GM23338 (cell line): ENCODE measurements at regions not wholly inside any gene's neighbourhood (a gene's known extent, or its start where the extent isn't known, plus 50 kb on each side); places are given as distances from the start of the nearest gene placed in this dataset.

Experiments used
- ATAC-seq: fragments of 200-7000 bp; cut with Tn5 transposase; 3 replicates; pipeline ENCODE4 v1.9.1; 2020
- DNase-seq: peaks from one replicate; pipeline ENCODE4 v3.0.0-alpha.2; 2015; ENCODE audit warnings: low spot score
- H2AFZ ChIP-seq: fragments of 200-600 bp; sonication (generic); 2 replicates; pipeline ENCODE4 v1.8.0; 2016; ENCODE audit warnings: antibody characterized with exemption, mild to moderate bottlenecking, moderate library complexity
- H3F3A ChIP-seq: fragments of 200-600 bp; sonication (generic); replicated peaks from 2 replicates; pipeline ENCODE4 v1.8.0; 2017; ENCODE audit warnings: antibody characterized with exemption, mixed run types, low read depth
- H3K27ac ChIP-seq: fragments of 200-600 bp; sonication (generic); 2 replicates; pipeline ENCODE4 v1.6.1; 2016; ENCODE audit warnings: low read depth
- H3K27me3 ChIP-seq: fragments of 200-600 bp; sonication (generic); 2 replicates; pipeline ENCODE4 v1.8.0; 2016; ENCODE audit warnings: mild to moderate bottlenecking, mixed run types, moderate library complexity; ENCODE audit not compliant: insufficient read depth
- H3K36me3 ChIP-seq: fragments of 200-600 bp; sonication (generic); 2 replicates; pipeline ENCODE4 v1.8.0; 2016; ENCODE audit warnings: mild to moderate bottlenecking; ENCODE audit not compliant: insufficient read depth
- H3K4me1 ChIP-seq: fragments of 200-600 bp; sonication (generic); 2 replicates; pipeline ENCODE4 v1.8.0; 2016; ENCODE audit warnings: mild to moderate bottlenecking, moderate library complexity; ENCODE audit not compliant: insufficient read depth
- H3K4me2 ChIP-seq: fragments of 200-600 bp; sonication (generic); 2 replicates; pipeline ENCODE4 v1.7.1; 2017; ENCODE audit warnings: mixed run types
- H3K4me3 ChIP-seq: fragments of 200-600 bp; sonication (generic); 2 replicates; pipeline ENCODE4 v1.6.1; 2016; ENCODE audit warnings: mixed run types
- H3K79me2 ChIP-seq: fragments of 200-600 bp; sonication (generic); replicated peaks from 2 replicates; pipeline ENCODE4 v1.8.0; 2017; ENCODE audit warnings: mild to moderate bottlenecking; ENCODE audit not compliant: insufficient read depth
- H3K9me2 ChIP-seq: fragments of 200-600 bp; sonication (generic); 2 replicates; pipeline ENCODE4 v1.8.0; 2017; ENCODE audit not compliant: insufficient read depth
- H4K20me1 ChIP-seq: fragments of 200-600 bp; sonication (generic); replicated peaks from 2 replicates; pipeline ENCODE4 v1.8.0; 2017; ENCODE audit warnings: mild to moderate bottlenecking; ENCODE audit not compliant: insufficient read depth
- H3K27ac Mint-ChIP-seq: 2 replicates; pipeline ENCODE4 v1.8.0; 2020; ENCODE audit warnings: inconsistent platforms, mild to moderate bottlenecking, moderate library complexity, mixed read lengths
- H3K27me3 Mint-ChIP-seq: 3 replicates; pipeline ENCODE4 v1.8.0; 2022; ENCODE audit warnings: low read depth, mild to moderate bottlenecking, moderate library complexity, mixed read lengths, inconsistent platforms; ENCODE audit not compliant: insufficient read depth, poor library complexity
- H3K36me3 Mint-ChIP-seq: 3 replicates; pipeline ENCODE4 v1.8.0; 2021; ENCODE audit warnings: low read depth, mild to moderate bottlenecking, inconsistent platforms, moderate library complexity, mixed read lengths
- H3K4me1 Mint-ChIP-seq: 3 replicates; pipeline ENCODE4 v1.8.0; 2020; ENCODE audit warnings: mild to moderate bottlenecking, inconsistent platforms, mixed read lengths
- H3K4me3 Mint-ChIP-seq: 3 replicates; pipeline ENCODE4 v1.8.0; 2021; ENCODE audit warnings: moderate library complexity, mild to moderate bottlenecking, inconsistent platforms, mixed read lengths
- H3K9me3 Mint-ChIP-seq: 3 replicates; pipeline ENCODE4 v1.8.0; 2020; ENCODE audit warnings: moderate library complexity, mild to moderate bottlenecking, inconsistent platforms, mixed read lengths
- CTCF ChIP-seq, 2 experiments: fragments of 200-600 bp in 1 of 2; sonication (generic) in 1 of 2; conservative IDR thresholded peaks; 2 replicates each; pipeline versions ENCODE4 v1.5.1 to v1.6.1; 2016 to 2017; ENCODE audit warnings: antibody characterized with exemption in 2 of 2, low read depth in 2 of 2, mild to moderate bottlenecking in 2 of 2, moderate library complexity in 1 of 2
- EZH2 ChIP-seq: fragments of 200-600 bp; sonication (generic); IDR thresholded peaks from one replicate; pipeline ENCODE4 v1.8.0; 2017; ENCODE audit warnings: antibody characterized with exemption, mild to moderate bottlenecking, low read depth; ENCODE audit not compliant: unreplicated experiment
- EZH2phosphoT487 ChIP-seq: fragments of 200-600 bp; sonication (generic); IDR thresholded peaks from one replicate; pipeline ENCODE4 v1.8.1; 2018; ENCODE audit warnings: antibody characterized with exemption; ENCODE audit not compliant: unreplicated experiment
- NANOG ChIP-seq: IDR thresholded peaks from 2 replicates; pipeline ENCODE4 v1.6.1; 2016; ENCODE audit warnings: antibody characterized with exemption, borderline replicate concordance
- STAT1 ChIP-seq: IDR thresholded peaks from one replicate; pipeline ENCODE4 v1.6.1; 2016; ENCODE audit warnings: antibody characterized with exemption; ENCODE audit not compliant: unreplicated experiment
- ZNF114 ChIP-seq: fragments of 250-450 bp; sonication (Bioruptor Pico); IDR thresholded peaks from 2 replicates; pipeline ENCODE4 v1.5.0; 2020; ENCODE audit warnings: mild to moderate bottlenecking, moderate library complexity
- ZNF331 ChIP-seq: fragments of 250-450 bp; sonication (Bioruptor Pico); IDR thresholded peaks from 2 replicates; pipeline ENCODE4 v1.5.0; 2020; ENCODE audit warnings: low read depth, mild to moderate bottlenecking, moderate library complexity
- TF ChIP-seq, protein P1 (sequence below): IDR thresholded peaks from one replicate; pipeline ENCODE4 v1.6.1; 2018; ENCODE audit warnings: antibody characterized with exemption; ENCODE audit not compliant: unreplicated experiment
- TF ChIP-seq, protein P2 (sequence below): IDR thresholded peaks from 2 replicates; pipeline ENCODE4 v1.6.1; 2016; ENCODE audit warnings: antibody characterized with exemption

DNA sequence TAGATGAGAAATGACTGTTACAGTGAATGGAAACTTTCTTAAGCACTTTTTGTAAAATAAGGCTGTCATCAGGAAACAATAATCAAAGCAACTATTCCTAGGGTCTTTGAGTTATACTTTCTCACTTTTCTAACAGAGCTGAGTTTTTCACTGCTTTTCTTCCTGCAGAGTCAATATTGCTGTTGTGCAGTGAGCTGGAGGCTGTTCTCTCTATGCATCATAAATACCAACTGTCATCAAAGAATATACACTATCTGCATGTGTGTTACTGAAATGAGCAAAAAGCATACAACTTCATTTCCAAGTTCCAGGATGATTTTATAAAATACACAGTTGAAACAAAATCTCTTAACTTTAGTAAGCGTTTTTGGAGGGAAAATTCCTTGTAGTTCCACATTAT is 110.4 kb upstream of the CPSF6 start:
- Mint-ChIP-seq H3K27ac (no peak overlapping the region), H3K4me1 (peaks cover 39% of the 10 kb centered on the region), H3K9me3 (no peaks in the 10 kb centered on the region), H3K36me3 (no peaks in the 10 kb centered on the region), H3K27me3 (peaks cover 3% of the 10 kb centered on the region), H3K4me3 (no peak overlapping the region)
- Histone ChIP-seq H3K27me3 (no peaks in the 10 kb centered on the region), H3K79me2 (no peaks in the 10 kb centered on the region), H2AFZ (no peak overlapping the region; the same call in 1 of the 2 replicates), H3K4me2 (no peak overlapping the region), H3K4me3 (no peak overlapping the region), H3K9me2 (no peaks in the 10 kb centered on the region), H3K36me3 (no peaks in the 10 kb centered on the region), H3F3A (no peaks in the 10 kb centered on the region), H3K27ac (no peak overlapping the region), H4K20me1 (no peaks in the 10 kb centered on the region), H3K4me1 (peaks cover 19% of the 10 kb centered on the region)
- ATAC-seq (no peak), DNase-seq (no peak)
- no peak for TF ChIP-seq EZH2
- TF ChIP-seq STAT1 = no peak
- TF ChIP-seq ZNF331 (CRISPR knock-in tag) = no peak
- no peak for TF ChIP-seq ZNF114 (CRISPR knock-in tag)
- TF ChIP-seq EZH2phosphoT487 = no peak
- TF ChIP-seq NANOG = no peak

- no peaks in the 10 kb centered on the region for H3K36me3 Mint-ChIP-seq
Observed at GRCh38 chr12:69129564-69129963, 109.8 kb upstream of the CPSF6 start.

DNA sequence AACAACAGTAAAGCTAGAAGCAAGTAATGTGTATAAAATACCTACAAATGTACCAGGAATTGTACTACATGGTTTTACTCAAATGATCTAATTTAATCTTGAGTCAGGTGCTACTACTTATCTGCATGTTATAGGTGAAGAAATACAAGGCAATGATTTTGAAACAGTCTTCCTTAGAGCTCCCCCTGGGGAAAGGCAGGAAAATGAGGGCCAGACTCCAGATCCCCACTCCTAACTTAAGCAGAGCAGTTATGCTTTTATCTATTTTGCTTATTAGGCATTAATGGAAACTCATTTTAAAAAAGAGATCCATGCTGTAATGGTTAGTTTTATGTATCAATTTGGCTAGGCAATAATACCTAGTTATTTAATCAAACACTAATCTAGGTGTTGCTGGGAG is 109.3 kb upstream of the CPSF6 start:
- Histone ChIP-seq H3K4me2 (no peak overlapping the region), H3K27ac (no peak overlapping the region), H4K20me1 (no peaks in the 10 kb centered on the region), H2AFZ (no peak overlapping the region), H3K9me2 (no peaks in the 10 kb centered on the region), H3K36me3 (no peaks in the 10 kb centered on the region), H3K4me1 (peaks cover 14% of the 10 kb centered on the region; the same call in 1 of the 2 replicates), H3F3A (no peaks in the 10 kb centered on the region), H3K4me3 (no peak overlapping the region), H3K79me2 (no peaks in the 10 kb centered on the region), H3K27me3 (no peaks in the 10 kb centered on the region)
- TF ChIP-seq EZH2phosphoT487 (no peak), CTCF (conservative IDR thresholded peaks at IDR 0.05; ENCODE audit: low read depth in 2 of 2) (peak; percentile 46 to 47)
- TF ChIP-seq, protein P1, sequence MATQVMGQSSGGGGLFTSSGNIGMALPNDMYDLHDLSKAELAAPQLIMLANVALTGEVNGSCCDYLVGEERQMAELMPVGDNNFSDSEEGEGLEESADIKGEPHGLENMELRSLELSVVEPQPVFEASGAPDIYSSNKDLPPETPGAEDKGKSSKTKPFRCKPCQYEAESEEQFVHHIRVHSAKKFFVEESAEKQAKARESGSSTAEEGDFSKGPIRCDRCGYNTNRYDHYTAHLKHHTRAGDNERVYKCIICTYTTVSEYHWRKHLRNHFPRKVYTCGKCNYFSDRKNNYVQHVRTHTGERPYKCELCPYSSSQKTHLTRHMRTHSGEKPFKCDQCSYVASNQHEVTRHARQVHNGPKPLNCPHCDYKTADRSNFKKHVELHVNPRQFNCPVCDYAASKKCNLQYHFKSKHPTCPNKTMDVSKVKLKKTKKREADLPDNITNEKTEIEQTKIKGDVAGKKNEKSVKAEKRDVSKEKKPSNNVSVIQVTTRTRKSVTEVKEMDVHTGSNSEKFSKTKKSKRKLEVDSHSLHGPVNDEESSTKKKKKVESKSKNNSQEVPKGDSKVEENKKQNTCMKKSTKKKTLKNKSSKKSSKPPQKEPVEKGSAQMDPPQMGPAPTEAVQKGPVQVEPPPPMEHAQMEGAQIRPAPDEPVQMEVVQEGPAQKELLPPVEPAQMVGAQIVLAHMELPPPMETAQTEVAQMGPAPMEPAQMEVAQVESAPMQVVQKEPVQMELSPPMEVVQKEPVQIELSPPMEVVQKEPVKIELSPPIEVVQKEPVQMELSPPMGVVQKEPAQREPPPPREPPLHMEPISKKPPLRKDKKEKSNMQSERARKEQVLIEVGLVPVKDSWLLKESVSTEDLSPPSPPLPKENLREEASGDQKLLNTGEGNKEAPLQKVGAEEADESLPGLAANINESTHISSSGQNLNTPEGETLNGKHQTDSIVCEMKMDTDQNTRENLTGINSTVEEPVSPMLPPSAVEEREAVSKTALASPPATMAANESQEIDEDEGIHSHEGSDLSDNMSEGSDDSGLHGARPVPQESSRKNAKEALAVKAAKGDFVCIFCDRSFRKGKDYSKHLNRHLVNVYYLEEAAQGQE = no peak
- no peaks in the 10 kb centered on the region for H3K9me3 Mint-ChIP-seq
- ATAC-seq (peak; percentile 53), DNase-seq (no peak)
- no peaks in the 10 kb centered on the region for H3K36me3 Mint-ChIP-seq
- peaks cover 3% of the 10 kb centered on the region for H3K27me3 Mint-ChIP-seq
- no peak overlapping the region for H3K27ac Mint-ChIP-seq
- peaks cover 32% of the 10 kb centered on the region for H3K4me1 Mint-ChIP-seq
- no peak overlapping the region for H3K4me3 Mint-ChIP-seq

More at GRCh38 chr12:69129564-69129963, 109.8 kb upstream of the CPSF6 start:
- H3K4me1 ChIP-seq = peaks cover 18% of the 10 kb centered on the region
- H3K4me3 ChIP-seq = no peak overlapping the region
- no peaks in the 10 kb centered on the region for H3F3A ChIP-seq
- H3K27me3 ChIP-seq = no peaks in the 10 kb centered on the region
- ATAC-seq (no peak), DNase-seq (no peak)
- H3K9me2 ChIP-seq = no peaks in the 10 kb centered on the region
- Mint-ChIP-seq H3K4me1 (peaks cover 35% of the 10 kb centered on the region), H3K9me3 (no peaks in the 10 kb centered on the region), H3K27me3 (peaks cover 3% of the 10 kb centered on the region), H3K4me3 (no peak overlapping the region), H3K27ac (no peak overlapping the region)
- H2AFZ ChIP-seq = peak overlapping the region; percentile 63; the same call in 1 of the 2 replicates
- H3K79me2 ChIP-seq = no peaks in the 10 kb centered on the region
- no peak overlapping the region for H3K4me2 ChIP-seq
- H4K20me1 ChIP-seq = no peaks in the 10 kb centered on the region
- H3K27ac ChIP-seq = no peak overlapping the region
- no peaks in the 10 kb centered on the region for H3K36me3 ChIP-seq
- TF ChIP-seq, protein P2, sequence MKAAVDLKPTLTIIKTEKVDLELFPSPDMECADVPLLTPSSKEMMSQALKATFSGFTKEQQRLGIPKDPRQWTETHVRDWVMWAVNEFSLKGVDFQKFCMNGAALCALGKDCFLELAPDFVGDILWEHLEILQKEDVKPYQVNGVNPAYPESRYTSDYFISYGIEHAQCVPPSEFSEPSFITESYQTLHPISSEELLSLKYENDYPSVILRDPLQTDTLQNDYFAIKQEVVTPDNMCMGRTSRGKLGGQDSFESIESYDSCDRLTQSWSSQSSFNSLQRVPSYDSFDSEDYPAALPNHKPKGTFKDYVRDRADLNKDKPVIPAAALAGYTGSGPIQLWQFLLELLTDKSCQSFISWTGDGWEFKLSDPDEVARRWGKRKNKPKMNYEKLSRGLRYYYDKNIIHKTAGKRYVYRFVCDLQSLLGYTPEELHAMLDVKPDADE = no peak
